ENCODE measurements at regions not wholly inside any gene's neighbourhood (a gene's known extent, or its start where the extent isn't known, plus 50 kb on each side); places are given as distances from the start of the nearest gene placed in this dataset.
A peak's percentile ranks its signal among the peaks of the same experiment; 100 is the strongest.

GRCh38 chr1:65066766-65067490 is 81.1 kb upstream of the AK4 start (continued):
- peak in 1 of 2 experiments; percentile 45; a peak in 1 of 4 replicates for TF ChIP-seq BHLHE40 (IDR thresholded peaks at IDR 0.05; ENCODE audit: borderline replicate concordance in 1 of 2, low read depth in 2 of 2, low read length in 1 of 2)
- TF ChIP-seq, protein P1, sequence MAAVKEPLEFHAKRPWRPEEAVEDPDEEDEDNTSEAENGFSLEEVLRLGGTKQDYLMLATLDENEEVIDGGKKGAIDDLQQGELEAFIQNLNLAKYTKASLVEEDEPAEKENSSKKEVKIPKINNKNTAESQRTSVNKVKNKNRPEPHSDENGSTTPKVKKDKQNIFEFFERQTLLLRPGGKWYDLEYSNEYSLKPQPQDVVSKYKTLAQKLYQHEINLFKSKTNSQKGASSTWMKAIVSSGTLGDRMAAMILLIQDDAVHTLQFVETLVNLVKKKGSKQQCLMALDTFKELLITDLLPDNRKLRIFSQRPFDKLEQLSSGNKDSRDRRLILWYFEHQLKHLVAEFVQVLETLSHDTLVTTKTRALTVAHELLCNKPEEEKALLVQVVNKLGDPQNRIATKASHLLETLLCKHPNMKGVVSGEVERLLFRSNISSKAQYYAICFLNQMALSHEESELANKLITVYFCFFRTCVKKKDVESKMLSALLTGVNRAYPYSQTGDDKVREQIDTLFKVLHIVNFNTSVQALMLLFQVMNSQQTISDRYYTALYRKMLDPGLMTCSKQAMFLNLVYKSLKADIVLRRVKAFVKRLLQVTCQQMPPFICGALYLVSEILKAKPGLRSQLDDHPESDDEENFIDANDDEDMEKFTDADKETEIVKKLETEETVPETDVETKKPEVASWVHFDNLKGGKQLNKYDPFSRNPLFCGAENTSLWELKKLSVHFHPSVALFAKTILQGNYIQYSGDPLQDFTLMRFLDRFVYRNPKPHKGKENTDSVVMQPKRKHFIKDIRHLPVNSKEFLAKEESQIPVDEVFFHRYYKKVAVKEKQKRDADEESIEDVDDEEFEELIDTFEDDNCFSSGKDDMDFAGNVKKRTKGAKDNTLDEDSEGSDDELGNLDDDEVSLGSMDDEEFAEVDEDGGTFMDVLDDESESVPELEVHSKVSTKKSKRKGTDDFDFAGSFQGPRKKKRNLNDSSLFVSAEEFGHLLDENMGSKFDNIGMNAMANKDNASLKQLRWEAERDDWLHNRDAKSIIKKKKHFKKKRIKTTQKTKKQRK (IDR thresholded peaks at IDR 0.05; ENCODE audit: low read depth, low read length), result no peak

- no peak for FAIRE-seq
- H2AFZ ChIP-seq (ENCODE audit: control insufficient read depth, low read depth, low read length), result peak overlapping the region; percentile 96
- ChIA-PET SMC1A (ENCODE audit: uncharacterized antibody, unreplicated experiment) (interaction anchor here (0.6 kb wide), 1 partner anchor 146 kb away, joined by 3 read pairs; no protein-coding TSS in a partner anchor), CTCF (no interaction called here), POLR2A (interaction anchor here (0.5 kb wide), 1 partner anchor 314 kb away, joined by 7 read pairs; no protein-coding TSS in a partner anchor), RAD21 (ENCODE audit: unreplicated experiment) (no interaction called here)
- in situ Hi-C loops (cut with MboI) (loop anchor here (25.0 kb wide), 1 partner anchor 145 kb away; no protein-coding TSS in a partner anchor), intact Hi-C loops (cut with micrococcal nuclease; ENCODE audit: unreplicated experiment) (no loop called here)
- H3K27ac ChIP-seq (ENCODE audit: control insufficient read depth, insufficient read depth), result peak overlapping the region; percentile 18; the same call in 1 of the 2 replicates
- H3K4me1 ChIP-seq (ENCODE audit: control insufficient read depth, insufficient read depth, low read length), result peaks cover 4% of the 10 kb centered on the region; the same call in 1 of the 2 replicates
- H3K4me3 ChIP-seq, result peak overlapping the region; percentile 86
- no peaks in the 10 kb centered on the region for H4K20me1 ChIP-seq (ENCODE audit: control insufficient read depth, insufficient read depth)
- under 1% methylated on average over 29 of the region's 61 CpGs for WGBS (ENCODE audit: insufficient coverage, insufficient replicate concordance, low lambda C conversion rate, missing lambda C conversion rate)
- no peaks in the 10 kb centered on the region for H3K79me2 ChIP-seq (ENCODE audit: control insufficient read depth, insufficient read depth, low read length)
- H3K4me2 ChIP-seq (ENCODE audit: control insufficient read depth, insufficient read depth), result peak overlapping the region; percentile 99
- H3K36me3 ChIP-seq (ENCODE audit: control insufficient read depth in 2 of 2, insufficient read depth in 2 of 2, low read length in 1 of 2), result no peaks in the 10 kb centered on the region
- BruUV-seq (replicated peaks), result no TSS peak
- peak; percentile 65 for ATAC-seq
- DNase-seq (ENCODE audit: low read depth, low spot score), result no peak
- peaks cover 3 to 4% of the 10 kb centered on the region in 2 experiments; a peak in 3 of 4 replicates for H3K27me3 ChIP-seq (replicated peaks in 1 of 2; ENCODE audit: control insufficient read depth in 2 of 2, insufficient read depth in 2 of 2, low read length in 1 of 2)
- peak overlapping the region; percentile 64 for H3K9ac ChIP-seq (ENCODE audit: control insufficient read depth, insufficient read depth, low read length)
- no peaks in the 10 kb centered on the region for H3K9me3 ChIP-seq (replicated peaks; ENCODE audit: control insufficient read depth, insufficient read depth, low read length)
- TF ChIP-seq BCLAF1 (IDR thresholded peaks at IDR 0.05) (no peak), CBFB (IDR thresholded peaks at IDR 0.05; ENCODE audit: low read depth) (no peak), POLR2A (IDR thresholded peaks at IDR 0.05; ENCODE audit: low read depth, low read length) (peak; percentile 56), ZBTB4 (CRISPR knock-in tag; IDR thresholded peaks at IDR 0.05) (no peak), STAT3 (IDR thresholded peaks at IDR 0.05; ENCODE audit: low read depth, low read length) (no peak), SRF (IDR thresholded peaks at IDR 0.05; ENCODE audit: low read depth in 2 of 2, low read length in 2 of 2) (0 out of 4 replicates have a peak, but pooled peaks of 1 of the 2 experiments have one; percentile 1), ZBED1 (IDR thresholded peaks at IDR 0.05; ENCODE audit: borderline replicate concordance) (no peak), TCF12 (IDR thresholded peaks at IDR 0.05; ENCODE audit: low read depth, low read length) (no peak), MTA2 (IDR thresholded peaks at IDR 0.05; ENCODE audit: low read depth) (no peak)
Observed at GRCh38 chr1:65067491-65068201, 80.4 kb upstream of the AK4 start.
